ENCODE measurements at regions not wholly inside any gene's neighbourhood (a gene's known extent, or its start where the extent isn't known, plus 50 kb on each side); places are given as distances from the start of the nearest gene placed in this dataset.

GRCh38 chr5:88401228-88401627, 132.6 kb upstream of the TMEM161B start:
- H3K36me3 Mint-ChIP-seq (ENCODE audit: unreplicated experiment) = no peaks in the 10 kb centered on the region
- H3K27ac Mint-ChIP-seq (ENCODE audit: unreplicated experiment) = no peak overlapping the region
- H3K27me3 Mint-ChIP-seq (ENCODE audit: unreplicated experiment) = peaks cover 6% of the 10 kb centered on the region
- peaks cover 21% of the 10 kb centered on the region for H3K4me1 Mint-ChIP-seq (ENCODE audit: low read depth, unreplicated experiment)
- no peak for DNase-seq
- H3K9me3 Mint-ChIP-seq (ENCODE audit: unreplicated experiment) = no peaks in the 10 kb centered on the region
- TF ChIP-seq, protein P1, sequence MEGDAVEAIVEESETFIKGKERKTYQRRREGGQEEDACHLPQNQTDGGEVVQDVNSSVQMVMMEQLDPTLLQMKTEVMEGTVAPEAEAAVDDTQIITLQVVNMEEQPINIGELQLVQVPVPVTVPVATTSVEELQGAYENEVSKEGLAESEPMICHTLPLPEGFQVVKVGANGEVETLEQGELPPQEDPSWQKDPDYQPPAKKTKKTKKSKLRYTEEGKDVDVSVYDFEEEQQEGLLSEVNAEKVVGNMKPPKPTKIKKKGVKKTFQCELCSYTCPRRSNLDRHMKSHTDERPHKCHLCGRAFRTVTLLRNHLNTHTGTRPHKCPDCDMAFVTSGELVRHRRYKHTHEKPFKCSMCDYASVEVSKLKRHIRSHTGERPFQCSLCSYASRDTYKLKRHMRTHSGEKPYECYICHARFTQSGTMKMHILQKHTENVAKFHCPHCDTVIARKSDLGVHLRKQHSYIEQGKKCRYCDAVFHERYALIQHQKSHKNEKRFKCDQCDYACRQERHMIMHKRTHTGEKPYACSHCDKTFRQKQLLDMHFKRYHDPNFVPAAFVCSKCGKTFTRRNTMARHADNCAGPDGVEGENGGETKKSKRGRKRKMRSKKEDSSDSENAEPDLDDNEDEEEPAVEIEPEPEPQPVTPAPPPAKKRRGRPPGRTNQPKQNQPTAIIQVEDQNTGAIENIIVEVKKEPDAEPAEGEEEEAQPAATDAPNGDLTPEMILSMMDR (IDR thresholded peaks at IDR 0.05; ENCODE audit: partially characterized antibody, unreplicated experiment) = no peak
- H3K4me3 Mint-ChIP-seq (ENCODE audit: unreplicated experiment) = no peak overlapping the region

- peaks cover 6% of the 10 kb centered on the region for H3K27me3 Mint-ChIP-seq (ENCODE audit: unreplicated experiment)
These were observed 130.9 kb upstream of the TMEM161B start for GRCh38 chr5:88399561-88399960.

DNA sequence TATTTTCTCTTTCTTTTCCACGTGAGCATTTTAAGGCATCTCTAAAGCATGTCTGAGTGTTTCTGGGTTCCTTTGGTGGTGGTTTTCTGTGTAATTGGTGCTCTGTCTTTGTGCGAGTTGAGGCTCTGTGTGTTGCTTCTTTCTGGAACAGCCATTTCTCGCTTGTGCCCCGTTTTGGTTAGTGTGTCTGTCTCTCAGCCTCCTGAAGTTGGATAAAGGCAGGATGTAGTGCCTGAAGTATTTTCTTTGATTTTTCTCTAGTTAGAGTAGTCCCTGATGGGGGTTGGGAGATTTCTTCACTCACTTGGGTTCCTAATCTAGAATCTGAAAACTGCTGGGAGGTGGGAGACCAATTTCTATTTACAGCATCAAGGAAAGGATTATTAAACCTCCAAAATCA, 129.7 kb upstream of the TMEM161B start:
- H3K4me1 Mint-ChIP-seq (ENCODE audit: low read depth, unreplicated experiment) = peaks cover 24% of the 10 kb centered on the region

More at GRCh38 chr5:88399561-88399960, 130.9 kb upstream of the TMEM161B start:
- Mint-ChIP-seq H3K9me3 (ENCODE audit: unreplicated experiment) (no peaks in the 10 kb centered on the region), H3K4me1 (ENCODE audit: low read depth, unreplicated experiment) (peaks cover 21% of the 10 kb centered on the region), H3K4me3 (ENCODE audit: unreplicated experiment) (no peak overlapping the region), H3K27ac (ENCODE audit: unreplicated experiment) (no peak overlapping the region), H3K36me3 (ENCODE audit: unreplicated experiment) (no peaks in the 10 kb centered on the region)
- DNase-seq = no peak
- TF ChIP-seq, protein P1 (IDR thresholded peaks at IDR 0.05; ENCODE audit: partially characterized antibody, unreplicated experiment) = no peak

DNA sequence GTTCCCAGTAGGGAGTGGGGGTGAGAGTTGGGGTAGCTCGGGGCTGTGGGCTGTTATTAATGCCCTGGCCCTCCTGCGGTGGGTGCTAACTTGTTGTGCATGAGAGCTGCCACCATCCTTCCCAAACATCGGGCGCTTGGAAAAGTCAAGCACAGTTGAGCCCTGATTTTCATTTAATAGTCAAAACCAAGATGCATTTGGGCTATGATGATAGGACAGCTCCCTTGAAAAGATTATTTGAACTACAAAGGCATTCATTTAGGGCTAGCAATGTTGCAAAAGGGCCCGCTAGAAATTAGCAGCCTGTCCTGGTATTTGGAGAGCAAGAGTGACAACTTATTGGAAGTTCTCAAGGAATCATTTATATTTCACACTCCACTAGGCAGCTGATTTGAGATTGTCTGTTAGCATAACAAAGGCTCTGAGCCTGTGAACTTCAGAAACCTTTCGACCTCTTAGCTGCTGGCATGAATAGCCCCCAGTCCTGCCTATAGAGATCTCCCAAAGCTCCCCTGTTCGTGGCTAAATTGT, 128.2 kb upstream of the TMEM161B start:
- DNase-seq = no peak
- no peaks in the 10 kb centered on the region for H3K36me3 Mint-ChIP-seq (ENCODE audit: unreplicated experiment)
- TF ChIP-seq, protein P1 (IDR thresholded peaks at IDR 0.05; ENCODE audit: partially characterized antibody, unreplicated experiment) = no peak
- peaks cover 6% of the 10 kb centered on the region for H3K27me3 Mint-ChIP-seq (ENCODE audit: unreplicated experiment)
- H3K27ac Mint-ChIP-seq (ENCODE audit: unreplicated experiment) = no peak overlapping the region
- H3K4me3 Mint-ChIP-seq (ENCODE audit: unreplicated experiment) = no peak overlapping the region
- H3K4me1 Mint-ChIP-seq (ENCODE audit: low read depth, unreplicated experiment) = peaks cover 24% of the 10 kb centered on the region
- H3K9me3 Mint-ChIP-seq (ENCODE audit: unreplicated experiment) = no peaks in the 10 kb centered on the region

More for the DNA sequence above, 129.7 kb upstream of the TMEM161B start:
- TF ChIP-seq, protein P1 (IDR thresholded peaks at IDR 0.05; ENCODE audit: partially characterized antibody, unreplicated experiment) = no peak
- Mint-ChIP-seq H3K9me3 (ENCODE audit: unreplicated experiment) (no peaks in the 10 kb centered on the region), H3K27me3 (ENCODE audit: unreplicated experiment) (peaks cover 6% of the 10 kb centered on the region), H3K36me3 (ENCODE audit: unreplicated experiment) (no peaks in the 10 kb centered on the region), H3K4me3 (ENCODE audit: unreplicated experiment) (no peak overlapping the region), H3K27ac (ENCODE audit: unreplicated experiment) (no peak overlapping the region)
- no peak for DNase-seq

DNA sequence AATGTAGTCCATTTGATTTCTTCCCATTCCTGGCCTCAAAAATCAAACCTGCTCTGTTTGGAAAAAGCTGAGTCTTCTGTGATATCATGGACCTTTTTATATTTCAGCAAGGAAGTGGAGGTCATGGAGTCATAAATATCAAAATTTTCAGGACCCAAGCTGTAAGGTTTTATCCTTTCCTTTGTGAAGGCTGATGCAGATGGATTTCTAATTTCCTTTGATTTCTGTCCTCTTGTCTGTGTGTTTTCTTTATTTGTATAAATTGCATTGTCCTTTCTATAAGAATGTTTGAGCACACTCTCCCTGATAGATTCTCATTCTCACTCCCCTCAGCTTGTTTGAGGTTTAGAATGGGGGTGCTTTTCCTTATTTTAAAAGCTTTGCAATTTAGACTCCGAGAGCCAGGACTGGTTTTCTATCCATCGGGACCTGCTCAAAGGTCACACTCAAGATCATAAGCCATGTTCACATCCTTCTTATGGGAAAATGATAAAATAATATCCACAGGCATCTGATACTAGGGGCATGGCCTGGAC, 127.4 kb upstream of the TMEM161B start:
- DNase-seq = no peak
- Mint-ChIP-seq H3K36me3 (ENCODE audit: unreplicated experiment) (no peaks in the 10 kb centered on the region), H3K4me3 (ENCODE audit: unreplicated experiment) (no peak overlapping the region), H3K4me1 (ENCODE audit: low read depth, unreplicated experiment) (peaks cover 25% of the 10 kb centered on the region), H3K9me3 (ENCODE audit: unreplicated experiment) (no peaks in the 10 kb centered on the region), H3K27ac (ENCODE audit: unreplicated experiment) (no peak overlapping the region), H3K27me3 (ENCODE audit: unreplicated experiment) (peaks cover 6% of the 10 kb centered on the region)
- TF ChIP-seq, protein P1 (IDR thresholded peaks at IDR 0.05; ENCODE audit: partially characterized antibody, unreplicated experiment) = no peak
